ENCODE measurements at regions not wholly inside any gene's neighbourhood (a gene's known extent, or its start where the extent isn't known, plus 50 kb on each side); places are given as distances from the start of the nearest gene placed in this dataset.
"Not testable (repeated sequence)": the region's sequence is repeated elsewhere in the genome, so short reads cannot be mapped to it uniquely, and the experiment has no call there.

- not testable (repeated sequence) for DNase-seq
Measured at GRCh38 chr15:84550503-84550902, 50.3 kb upstream of the ZSCAN2 start.

Data from NCI-H2081 (cell line).